ENCODE measurements at regions not wholly inside any gene's neighbourhood (a gene's known extent, or its start where the extent isn't known, plus 50 kb on each side); places are given as distances from the start of the nearest gene placed in this dataset.

- FAIRE-seq (no peak), DNase-seq (ENCODE audit: extremely low spot score, insufficient read length, low read depth) (no peak)
These were observed 547.4 kb downstream of the LTN1 start for GRCh38 chr21:28445141-28445830.

- no peak for FAIRE-seq
- no peak for DNase-seq (ENCODE audit: extremely low spot score, insufficient read length, low read depth)
These were observed 548.1 kb downstream of the LTN1 start for GRCh38 chr21:28444557-28444956.

- DNase-seq (ENCODE audit: extremely low spot score, insufficient read length, low read depth) (no peak), FAIRE-seq (no peak)
These were observed 548.6 kb downstream of the LTN1 start for GRCh38 chr21:28444111-28444510.

GRCh38 chr21:28442624-28443023 lies 550.1 kb downstream of the LTN1 start:
- FAIRE-seq: no peak
- DNase-seq (ENCODE audit: extremely low spot score, insufficient read length, low read depth): no peak

GRCh38 chr21:28442085-28442484 lies 550.6 kb downstream of the LTN1 start:
- DNase-seq (ENCODE audit: extremely low spot score, insufficient read length, low read depth): no peak
- no peak for FAIRE-seq

- FAIRE-seq (no peak), DNase-seq (ENCODE audit: extremely low spot score, insufficient read length, low read depth) (no peak)
These were observed 552.9 kb downstream of the LTN1 start for GRCh38 chr21:28439788-28440187.

GRCh38 chr21:28439251-28439650 lies 553.4 kb downstream of the LTN1 start:
- DNase-seq (ENCODE audit: extremely low spot score, insufficient read length, low read depth) (no peak), FAIRE-seq (no peak)

GRCh38 chr21:28437061-28437460 lies 555.6 kb downstream of the LTN1 start:
- FAIRE-seq (no peak), DNase-seq (ENCODE audit: extremely low spot score, insufficient read length, low read depth) (no peak)

- DNase-seq (ENCODE audit: extremely low spot score, insufficient read length, low read depth) (no peak), FAIRE-seq (no peak)
These were observed 556.3 kb downstream of the LTN1 start for GRCh38 chr21:28436286-28436932.

GRCh38 chr21:28431527-28432200 lies 561.0 kb downstream of the LTN1 start:
- DNase-seq (ENCODE audit: extremely low spot score, insufficient read length, low read depth): no peak
- no peak for FAIRE-seq

- FAIRE-seq (no peak), DNase-seq (ENCODE audit: extremely low spot score, insufficient read length, low read depth) (no peak)
These were observed 561.7 kb downstream of the LTN1 start for GRCh38 chr21:28431022-28431421.

GRCh38 chr21:28429161-28429560 lies 563.5 kb downstream of the LTN1 start:
- DNase-seq (ENCODE audit: extremely low spot score, insufficient read length, low read depth) (no peak), FAIRE-seq (no peak)

- DNase-seq (ENCODE audit: extremely low spot score, insufficient read length, low read depth) (no peak), FAIRE-seq (no peak)
These were observed 565.2 kb downstream of the LTN1 start for GRCh38 chr21:28427394-28428022.

- DNase-seq (ENCODE audit: extremely low spot score, insufficient read length, low read depth) (no peak), FAIRE-seq (no peak)
These were observed 566.1 kb downstream of the LTN1 start for GRCh38 chr21:28426545-28426944.

GRCh38 chr21:28423521-28424190 lies 569.0 kb downstream of the LTN1 start:
- no peak for DNase-seq (ENCODE audit: extremely low spot score, insufficient read length, low read depth)
- FAIRE-seq: no peak

- DNase-seq (ENCODE audit: extremely low spot score, insufficient read length, low read depth): no peak
- FAIRE-seq: no peak
These were observed 570.8 kb downstream of the LTN1 start for GRCh38 chr21:28421716-28422524.

GRCh38 chr21:28419811-28420210 lies 572.9 kb downstream of the LTN1 start:
- FAIRE-seq (no peak), DNase-seq (ENCODE audit: extremely low spot score, insufficient read length, low read depth) (no peak)

GRCh38 chr21:28418726-28419514 lies 573.8 kb downstream of the LTN1 start:
- FAIRE-seq: no peak

GRCh38 chr21:28410256-28410655 lies 582.4 kb downstream of the LTN1 start:
- DNase-seq (ENCODE audit: extremely low spot score, insufficient read length, low read depth) (no peak), FAIRE-seq (no peak)

More at GRCh38 chr21:28418726-28419514, 573.8 kb downstream of the LTN1 start:
- DNase-seq (ENCODE audit: extremely low spot score, insufficient read length, low read depth): no peak

Measured in GM18507 (cell line).